Posterior cingulate gyrus (tissue), 11 donors: ENCODE measurements at regions not wholly inside any gene's neighbourhood (a gene's known extent, or its start where the extent isn't known, plus 50 kb on each side); places are given as distances from the start of the nearest gene placed in this dataset.
A peak's percentile ranks its signal among the peaks of the same experiment; 100 is the strongest.
"Not testable (repeated sequence)": the region's sequence is repeated elsewhere in the genome, so short reads cannot be mapped to it uniquely, and the experiment has no call there.

Source experiments
- DNase-seq, 10 donors: peaks; one replicate each; pipeline versions ENCODE4 v3.0.0 to v3.0.0-alpha.2; 2020 to 2021; ENCODE audit warnings: mixed read lengths in 3 of 10
- intact Hi-C: fragments of 100-400 bp; cut with DNase I; formaldehyde crosslinking; loops from one replicate; pipeline ENCODE4 v1.15.1; 2023

GRCh38 chr15:25989327-25989726 lies 126.2 kb upstream of the ATP10A start:
- intact Hi-C loops, result no loop called here
- DNase-seq, result peak in 1 of 10 donors; percentile 72

GRCh38 chr15:25988716-25989115 lies 125.6 kb upstream of the ATP10A start:
- intact Hi-C loops, result not testable (repeated sequence)

DNA sequence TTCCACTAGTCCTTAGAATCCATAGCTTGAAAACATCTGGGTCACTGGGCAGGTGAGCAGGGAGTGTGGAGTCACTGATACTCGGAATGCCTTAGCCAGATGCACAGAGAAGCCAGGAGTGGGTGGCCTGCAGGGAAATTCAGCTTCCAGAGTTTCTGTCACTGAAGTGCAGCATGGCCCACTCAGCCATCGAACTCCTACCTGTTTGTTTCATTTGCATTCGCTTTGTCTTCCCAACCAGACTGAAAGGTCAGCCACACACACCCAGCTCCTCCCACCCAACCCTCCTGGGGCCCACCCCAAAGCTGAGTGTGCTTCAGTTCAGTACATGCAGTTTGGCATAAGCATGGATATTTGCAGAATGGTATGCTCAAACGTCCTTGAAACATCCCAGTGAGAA lies 124.5 kb upstream of the ATP10A start:
- peak in 1 of 10 donors; percentile 49 for DNase-seq
- intact Hi-C loops, result no loop called here

More at GRCh38 chr15:25988716-25989115, 125.6 kb upstream of the ATP10A start:
- DNase-seq, result not testable (repeated sequence)

DNA sequence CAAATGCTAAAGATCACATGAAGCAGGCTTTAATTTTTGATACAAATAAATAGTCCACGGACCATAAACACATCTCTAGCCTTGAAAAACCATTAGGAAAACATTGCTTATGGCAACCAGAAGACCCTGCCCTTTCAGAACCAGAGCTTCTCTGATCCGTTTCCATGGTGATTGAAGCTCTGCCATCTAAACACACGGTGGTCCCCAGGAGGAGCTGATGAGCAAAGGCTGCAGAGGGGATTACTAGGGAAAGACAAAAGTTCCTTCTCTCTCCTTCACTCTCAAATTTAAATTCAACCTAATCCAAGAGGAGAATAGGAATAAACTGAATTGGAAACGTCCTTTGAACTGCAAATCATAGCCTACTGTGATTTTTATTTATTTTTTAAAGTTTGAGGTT lies 122.0 kb upstream of the ATP10A start:
- DNase-seq, result no peak
- intact Hi-C loops, result no loop called here

GRCh38 chr15:25982736-25983135 lies 119.6 kb upstream of the ATP10A start:
- no peak for DNase-seq
- intact Hi-C loops, result no loop called here

- intact Hi-C loops, result no loop called here
- no peak for DNase-seq
Observed at GRCh38 chr15:25981114-25981513, 118.0 kb upstream of the ATP10A start.

GRCh38 chr15:25972141-25972675 lies 109.1 kb upstream of the ATP10A start:
- intact Hi-C loops, result no loop called here
- DNase-seq, result no peak

DNA sequence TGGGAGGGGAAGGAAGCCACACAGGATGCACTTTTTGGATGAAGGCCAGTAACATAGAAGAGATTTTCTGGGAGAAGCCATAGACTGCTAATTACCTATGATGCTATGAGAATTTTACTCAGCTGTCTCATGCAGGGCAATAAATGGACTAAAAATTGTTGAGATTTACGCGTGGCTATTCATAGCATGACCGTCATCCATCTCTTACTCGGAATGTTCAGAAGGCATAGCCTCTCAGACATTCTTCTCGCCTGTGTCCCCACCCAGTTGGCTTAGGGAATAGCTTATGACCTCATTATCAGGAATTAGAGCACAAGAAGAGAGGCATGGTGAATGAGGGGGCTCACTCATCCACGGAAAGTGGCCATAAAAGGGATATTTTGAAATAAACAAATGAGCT lies 107.9 kb upstream of the ATP10A start:
- DNase-seq, result no peak
- intact Hi-C loops, result no loop called here

GRCh38 chr15:25969886-25970285 lies 106.8 kb upstream of the ATP10A start:
- no peak for DNase-seq
- intact Hi-C loops, result no loop called here

GRCh38 chr15:25967116-25967515 lies 104.0 kb upstream of the ATP10A start:
- DNase-seq, result no peak
- intact Hi-C loops, result no loop called here

DNA sequence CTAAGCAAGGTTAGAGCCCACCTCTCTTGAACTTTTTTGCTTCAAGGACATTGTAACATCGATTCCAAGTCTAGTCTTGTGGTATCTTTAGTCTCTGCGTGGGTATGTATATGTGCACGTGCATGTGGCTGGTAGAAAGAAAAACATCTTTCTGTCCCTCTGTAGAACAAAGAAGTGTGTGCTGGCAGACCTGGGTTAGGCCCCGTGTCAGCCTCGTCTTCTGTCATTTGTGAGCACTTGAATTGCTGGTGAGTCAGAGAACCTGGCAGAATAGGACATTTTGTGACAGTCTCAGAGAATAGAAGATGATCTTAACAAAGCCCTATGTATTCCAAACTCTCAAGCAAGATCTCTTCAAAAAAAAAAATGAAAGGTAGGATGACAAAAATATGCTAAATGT lies 102.2 kb upstream of the ATP10A start:
- no peak for DNase-seq
- intact Hi-C loops, result no loop called here

GRCh38 chr15:25960273-25960672 lies 97.1 kb upstream of the ATP10A start:
- intact Hi-C loops, result no loop called here
- DNase-seq, result no peak

GRCh38 chr15:25959100-25959499 lies 96.0 kb upstream of the ATP10A start:
- intact Hi-C loops, result no loop called here
- DNase-seq, result no peak

GRCh38 chr15:25955628-25956027 lies 92.5 kb upstream of the ATP10A start:
- intact Hi-C loops, result no loop called here
- DNase-seq, result no peak

DNA sequence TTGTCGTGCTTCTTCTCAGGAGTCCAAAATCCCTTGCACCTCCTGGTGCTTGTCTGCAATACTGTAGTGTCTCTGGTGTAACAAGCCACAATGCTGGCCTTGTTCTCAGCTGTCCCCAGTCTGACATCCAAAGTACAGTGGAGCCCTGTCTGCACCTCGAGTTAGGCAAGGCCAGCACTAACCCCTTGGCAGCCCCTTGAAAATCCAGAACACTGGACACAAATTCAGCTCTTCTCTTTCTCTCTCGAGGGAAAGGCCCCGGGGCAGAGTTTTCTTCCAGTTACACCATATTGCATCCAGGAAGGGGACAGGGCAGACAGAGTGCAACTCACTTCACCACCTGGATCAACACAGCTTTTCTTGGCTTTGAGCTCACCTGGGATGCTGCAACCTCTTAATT lies 91.3 kb upstream of the ATP10A start:
- intact Hi-C loops, result no loop called here
- DNase-seq, result no peak

DNA sequence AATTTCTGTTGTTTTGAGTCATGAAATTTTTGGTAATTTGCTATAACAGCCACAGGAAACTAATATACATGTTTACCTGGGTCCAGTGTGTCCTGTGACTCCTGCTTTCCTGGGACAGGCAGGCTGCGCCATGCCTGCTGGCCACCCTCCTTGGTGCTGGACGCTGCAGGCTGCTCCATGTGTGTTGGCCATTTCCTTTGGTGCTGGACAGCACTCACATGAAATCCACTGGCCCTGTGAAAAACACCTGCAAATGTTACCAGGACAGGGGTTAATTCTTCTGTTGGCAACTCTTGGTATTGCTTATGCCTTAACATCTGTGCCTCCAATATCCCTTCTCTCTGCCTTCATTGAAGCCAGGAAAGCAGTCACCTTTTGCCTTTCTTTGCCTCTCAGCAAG lies 86.9 kb upstream of the ATP10A start:
- intact Hi-C loops, result no loop called here
- no peak for DNase-seq

- intact Hi-C loops, result no loop called here
- peak in 5 of 10 donors; percentile 27 to 88 (median 47) for DNase-seq
Observed at GRCh38 chr15:25947323-25948314, 84.5 kb upstream of the ATP10A start.

DNA sequence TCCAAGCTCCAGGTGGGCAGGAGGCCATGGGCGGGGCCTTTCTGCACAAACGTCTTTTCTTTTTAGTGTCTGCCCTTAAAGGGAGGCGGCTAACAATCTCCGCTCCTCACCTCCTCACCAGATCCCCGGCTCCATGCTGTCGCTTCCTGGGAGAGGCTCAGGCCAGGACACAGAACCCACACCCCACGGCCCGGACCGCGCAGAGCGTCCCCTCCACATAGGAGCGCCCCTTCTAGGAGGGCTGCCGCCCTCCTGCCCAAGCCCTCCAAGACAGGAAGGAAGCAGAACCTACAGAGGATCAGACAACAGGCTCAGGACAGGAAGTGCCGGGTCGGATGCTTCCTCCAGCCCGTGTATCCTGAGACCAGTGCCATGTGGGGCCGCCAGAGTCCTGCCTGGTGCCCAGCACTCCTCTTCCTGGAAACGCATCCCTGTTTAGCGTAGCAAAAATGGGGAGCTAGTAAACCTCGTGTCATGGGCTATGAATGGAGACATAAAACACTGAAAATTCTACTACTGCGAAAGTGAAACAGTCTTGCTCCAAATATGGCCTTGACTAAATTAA lies 83.2 kb upstream of the ATP10A start:
- intact Hi-C loops, result no loop called here

DNA sequence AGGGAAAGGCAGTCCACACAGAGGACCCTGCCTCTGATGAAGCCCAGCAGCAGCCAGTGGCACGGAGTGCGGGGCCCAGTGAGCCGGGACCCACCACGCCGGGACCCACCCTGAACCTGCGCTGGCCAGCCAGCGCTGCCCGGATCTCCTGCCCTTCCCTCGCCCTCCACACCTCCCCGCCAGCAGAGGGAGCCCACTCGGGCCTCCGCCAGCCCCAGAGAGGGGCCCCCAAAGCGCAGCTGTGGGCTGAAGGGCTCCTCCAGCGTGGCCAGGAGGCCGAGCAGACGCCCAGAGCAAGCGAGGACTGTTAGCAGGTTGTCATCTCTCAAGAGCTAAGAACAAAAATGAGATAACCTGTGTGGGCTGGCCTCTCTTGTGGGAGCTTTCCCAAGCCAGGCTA lies 81.3 kb upstream of the ATP10A start:
- intact Hi-C loops, result no loop called here
- no peak for DNase-seq

More for the DNA sequence above, 83.2 kb upstream of the ATP10A start:
- DNase-seq, result no peak

- no peak for DNase-seq
- intact Hi-C loops, result no loop called here
Observed at GRCh38 chr15:25943831-25944230, 80.7 kb upstream of the ATP10A start.

DNA sequence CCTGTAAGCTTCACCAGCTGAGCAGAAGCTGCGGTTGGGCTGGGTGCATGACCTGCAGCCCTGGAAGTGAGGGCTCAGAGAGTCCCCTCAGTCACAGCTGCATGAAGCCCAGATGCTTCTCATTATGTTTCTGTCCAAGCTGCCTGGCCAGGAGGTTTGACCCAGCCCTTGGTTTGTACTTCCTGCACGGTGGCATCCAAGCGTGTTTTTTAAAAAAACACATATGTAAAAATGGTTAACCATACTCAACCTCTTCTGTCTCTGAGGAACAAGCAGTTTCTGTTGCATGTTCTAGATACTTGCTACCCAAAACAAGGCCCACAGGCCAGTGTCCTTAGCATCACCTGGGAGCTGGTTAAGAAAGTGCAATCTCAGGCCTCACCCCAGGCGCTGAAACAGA lies 76.0 kb upstream of the ATP10A start:
- peak in 1 of 10 donors; percentile 52 for DNase-seq
- intact Hi-C loops, result no loop called here

GRCh38 chr15:25937796-25938195 lies 74.7 kb upstream of the ATP10A start:
- no peak for DNase-seq
- intact Hi-C loops, result no loop called here
